ENCODE measurements at regions not wholly inside any gene's neighbourhood (a gene's known extent, or its start where the extent isn't known, plus 50 kb on each side); places are given as distances from the start of the nearest gene placed in this dataset.

GRCh38 chr9:31140316-31140715, 1244.1 kb upstream of the ACO1 start:
- TF ChIP-seq THAP7 (CRISPR knock-in tag; IDR thresholded peaks at IDR 0.05) (no peak), CTCF (IDR thresholded peaks at IDR 0.05 in 2 of 3, conservative IDR thresholded peaks at IDR 0.05 in 1 of 3; ENCODE audit: insufficient read depth in 2 of 3, low read depth in 1 of 3, low read length in 3 of 3) (no peak), TEAD4 (IDR thresholded peaks at IDR 0.05; ENCODE audit: low read length) (no peak), TEAD4 (CRISPR knock-in tag; IDR thresholded peaks at IDR 0.05; ENCODE audit: borderline replicate concordance) (no peak), ELK1 (CRISPR knock-in tag; IDR thresholded peaks at IDR 0.05) (no peak), ZNF584 (CRISPR knock-in tag; IDR thresholded peaks at IDR 0.05; ENCODE audit: low read depth) (no peak), POLR2A (conservative IDR thresholded peaks at IDR 0.05) (no peak), MXI1 (IDR thresholded peaks at IDR 0.05; ENCODE audit: low read depth, low read length) (no peak), ZFP91 (CRISPR knock-in tag; IDR thresholded peaks at IDR 0.05) (no peak), PHF21A (IDR thresholded peaks at IDR 0.05; ENCODE audit: borderline replicate concordance, low read depth) (no peak)

Data from K562 (cell line).